Transverse colon (tissue), 3 donors: ENCODE measurements at regions not wholly inside any gene's neighbourhood (a gene's known extent, or its start where the extent isn't known, plus 50 kb on each side); places are given as distances from the start of the nearest gene placed in this dataset.

Source experiments
- CTCF ChIP-seq, 5 experiments: fragments of 200-600 bp in 3 of 5; fragments of 450-650 bp in 2 of 5; sonication (generic) in 3 of 5; IDR thresholded peaks; 1 replicate in 2 of 5; 2 replicates in 3 of 5; pipeline ENCODE4 v1.5.1; 2016 to 2017; ENCODE audit warnings: antibody characterized with exemption in 5 of 5, inconsistent platforms in 3 of 5, mild to moderate bottlenecking in 2 of 5, moderate library complexity in 1 of 5
- EP300 ChIP-seq: sonication (generic); formaldehyde crosslinking; IDR thresholded peaks from one replicate; pipeline ENCODE4 v1.6.1; 2017; ENCODE audit warnings: antibody characterized with exemption, low read depth
- POLR2A ChIP-seq: fragments of 450-650 bp; IDR thresholded peaks from one replicate; pipeline ENCODE4 v1.6.1; 2016; ENCODE audit warnings: antibody characterized with exemption, mild to moderate bottlenecking, moderate library complexity

- TF ChIP-seq POLR2A (no peak), CTCF (IDR thresholded peaks at IDR 0.05) (no peak), EP300 (no peak)
These were observed 1233.4 kb upstream of the ADGRL3 start for GRCh38 chr4:59966758-59967157.
